Lung (tissue), 11 donors: ENCODE measurements at regions not wholly inside any gene's neighbourhood (a gene's known extent, or its start where the extent isn't known, plus 50 kb on each side); places are given as distances from the start of the nearest gene placed in this dataset.

Experiments used
- ATAC-seq: fragments of 200-7000 bp; cut with Tn5 transposase; one replicate; pipeline ENCODE4 v1.9.1; 2020; ENCODE audit warnings: moderate number of reproducible peaks; ENCODE audit not compliant: insufficient read depth, low FRiP score
- DNase-seq, 3 donors: peaks; one replicate each; pipeline ENCODE4 v3.0.0-alpha.2; 2013 to 2017
- H3K27ac ChIP-seq, 2 donors: one replicate each; pipeline ENCODE4 v1.5.1; 2013; ENCODE audit warnings: mild to moderate bottlenecking in 2 of 2, moderate library complexity in 2 of 2, control low read depth in 1 of 2, inconsistent platforms in 1 of 2, low read depth in 1 of 2, low read length in 1 of 2
- H3K27me3 ChIP-seq, 3 donors: one replicate each; pipeline ENCODE4 v1.5.1; 2013; ENCODE audit warnings: low read length in 2 of 3; ENCODE audit not compliant: control insufficient read depth in 3 of 3, insufficient read depth in 3 of 3
- H3K36me3 ChIP-seq, 4 donors: one replicate each; pipeline ENCODE4 v1.5.1; 2013; ENCODE audit warnings: low read length in 4 of 4, mild to moderate bottlenecking in 1 of 4, moderate library complexity in 1 of 4; ENCODE audit not compliant: control insufficient read depth in 4 of 4, insufficient read depth in 4 of 4
- H3K4me1 ChIP-seq, 5 donors: one replicate each; pipeline ENCODE4 v1.5.1; 2013; ENCODE audit warnings: low read length in 5 of 5, mild to moderate bottlenecking in 2 of 5, moderate library complexity in 1 of 5; ENCODE audit not compliant: control insufficient read depth in 5 of 5, insufficient read depth in 5 of 5
- H3K4me3 ChIP-seq: one replicate; pipeline ENCODE4 v1.5.1; 2013; ENCODE audit warnings: mild to moderate bottlenecking, control low read depth, moderate library complexity
- H3K9ac ChIP-seq, 2 donors: one replicate each; pipeline ENCODE4 v1.5.1; 2013; ENCODE audit warnings: low read length in 2 of 2, control low read depth in 1 of 2; ENCODE audit not compliant: insufficient read depth in 1 of 2
- H3K9me3 ChIP-seq, 4 donors: one replicate each; pipeline ENCODE4 v1.5.1; 2013; ENCODE audit warnings: low read length in 3 of 4, mild to moderate bottlenecking in 1 of 4, moderate library complexity in 1 of 4; ENCODE audit not compliant: control insufficient read depth in 4 of 4, insufficient read depth in 3 of 4
- CTCF ChIP-seq: IDR thresholded peaks from 2 replicates; pipeline ENCODE4 v1.5.1; 2012; ENCODE audit warnings: mild to moderate bottlenecking; ENCODE audit errors: control extremely low read depth, extremely low read depth
- WGBS, 2 donors: extraction: QIAGEN DNeasy Blood & Tissue Kit; methylation state at CpG; one replicate each; pipeline ENCODE4 v1.1.7; 2013; 5-methylcytosine and 5-hydroxymethylcytosine counted together
- donor health status: control.
- donor health status: control.
- donor health status: Bipolar disorder and iron deficiency.
- donor health status: healthy.
- donor health status: DM: yes; HTN: yes; CAD: no.

- Histone ChIP-seq H3K4me3 (no peak overlapping the region), H3K27me3 (no peaks in the 10 kb centered on the region), H3K36me3 (no peaks in the 10 kb centered on the region), H3K27ac (no peak overlapping the region), H3K9me3 (peaks cover 0 to 1% (median 0%) of the 10 kb centered on the region in 4 donors), H3K9ac (no peak overlapping the region), H3K4me1 (peaks cover 0 to 2% (median 0%) of the 10 kb centered on the region in 5 donors)
- ATAC-seq = no peak
- DNase-seq = no peak
- TF ChIP-seq CTCF = no peak
- 96 to 100% methylated on average over 2 of the region's 2 CpGs for WGBS, 2 donors
Observed at GRCh38 chr6:134844120-134844519, 105.8 kb downstream of the ALDH8A1 start.

DNA sequence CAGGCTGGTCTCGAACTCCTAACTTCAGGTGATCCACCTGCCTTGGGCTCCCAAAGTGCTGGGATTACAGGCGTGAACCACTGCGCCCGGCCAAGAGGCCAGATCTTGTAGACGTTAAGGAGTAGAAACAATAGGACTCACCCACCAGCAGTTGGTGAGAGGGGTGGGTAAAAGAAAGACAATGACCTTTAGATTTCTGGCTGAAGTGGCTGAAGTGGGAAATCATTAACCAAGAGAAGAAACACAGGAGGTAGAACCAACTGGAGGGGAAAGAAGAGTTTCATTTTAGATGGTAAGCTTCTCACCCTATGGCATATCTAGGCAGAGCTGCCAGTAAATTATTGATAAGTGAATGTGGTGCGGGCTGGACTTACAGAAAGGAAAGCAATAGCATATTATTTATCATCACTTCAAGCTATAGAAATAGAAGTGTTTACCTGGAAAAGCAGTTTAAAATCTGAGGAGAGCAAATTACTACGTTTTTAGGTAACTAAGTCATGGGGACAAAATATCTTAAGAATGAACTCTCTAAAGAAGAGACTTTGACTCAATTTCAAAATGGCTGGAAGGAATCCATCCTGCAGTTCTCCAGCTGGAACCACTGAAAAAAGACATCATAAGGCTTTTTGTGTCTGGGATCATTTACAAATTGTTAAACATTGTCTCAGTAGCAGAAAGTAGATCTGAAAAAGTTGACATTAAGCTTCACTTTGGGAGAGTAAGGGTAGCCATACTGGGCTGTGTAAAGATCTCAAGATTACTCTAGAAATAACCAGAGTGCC is 109.6 kb downstream of the ALDH8A1 start:
- Histone ChIP-seq H3K36me3 (no peaks in the 10 kb centered on the region), H3K27me3 (no peaks in the 10 kb centered on the region), H3K4me3 (no peak overlapping the region), H3K9me3 (no peaks in the 10 kb centered on the region), H3K4me1 (peaks cover 0 to 1% (median 0%) of the 10 kb centered on the region in 5 donors), H3K27ac (no peak overlapping the region), H3K9ac (no peak overlapping the region)
- TF ChIP-seq CTCF = no peak
- DNase-seq = no peak
- WGBS, 2 donors = 83 to 88% methylated on average over 7 of the region's 7 CpGs
- ATAC-seq = no peak

GRCh38 chr6:134835993-134836392 is 113.9 kb downstream of the ALDH8A1 start:
- H3K27ac ChIP-seq = no peak overlapping the region

More at GRCh38 chr6:134835993-134836392, 113.9 kb downstream of the ALDH8A1 start:
- peak in 1 of 3 donors; percentile 16 for DNase-seq
- TF ChIP-seq CTCF = no peak
- ATAC-seq = no peak
- WGBS, 2 donors = 59 to 67% methylated on average over 2 of the region's 2 CpGs
- Histone ChIP-seq H3K27me3 (no peaks in the 10 kb centered on the region), H3K4me3 (no peak overlapping the region), H3K9me3 (no peaks in the 10 kb centered on the region), H3K4me1 (peaks cover 0 to 1% (median 0%) of the 10 kb centered on the region in 5 donors), H3K9ac (no peak overlapping the region), H3K36me3 (no peaks in the 10 kb centered on the region)
